8988T (cell line): ENCODE measurements at regions not wholly inside any gene's neighbourhood (a gene's known extent, or its start where the extent isn't known, plus 50 kb on each side); places are given as distances from the start of the nearest gene placed in this dataset.
"Not testable (repeated sequence)": the region's sequence is repeated elsewhere in the genome, so short reads cannot be mapped to it uniquely, and the experiment has no call there.

Experiments used
- DNase-seq: peaks from one replicate; pipeline ENCODE4 v3.0.0; 2011

DNA sequence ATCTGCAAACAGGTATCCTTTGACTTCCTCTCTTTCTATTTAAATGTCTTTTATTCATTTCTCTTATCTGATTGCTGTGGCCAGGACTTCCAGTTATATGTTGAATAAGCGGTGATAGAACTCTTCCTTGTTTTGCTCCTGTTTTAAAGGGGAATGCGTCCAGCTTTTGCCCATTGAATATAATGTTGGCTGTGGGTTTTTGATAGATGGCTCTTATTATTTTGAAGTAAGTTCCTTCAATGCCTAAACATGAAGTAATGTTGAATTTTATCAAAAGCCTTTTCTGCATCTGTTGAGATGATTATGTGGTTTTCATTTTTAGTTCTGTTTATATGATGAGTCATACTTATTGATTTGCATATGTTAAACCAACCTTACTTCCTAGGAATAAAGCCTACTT lies 300.5 kb upstream of the CTNND2 start:
- no peak for DNase-seq

GRCh38 chr5:12193536-12193935 lies 289.3 kb upstream of the CTNND2 start:
- no peak for DNase-seq

- DNase-seq, result no peak
Measured at GRCh38 chr5:12183003-12183402, 278.8 kb upstream of the CTNND2 start.

GRCh38 chr5:12177851-12178250 lies 273.6 kb upstream of the CTNND2 start:
- DNase-seq, result no peak

GRCh38 chr5:12177225-12177624 lies 273.0 kb upstream of the CTNND2 start:
- no peak for DNase-seq

- no peak for DNase-seq
Measured at GRCh38 chr5:12175914-12176585, 271.8 kb upstream of the CTNND2 start.

DNA sequence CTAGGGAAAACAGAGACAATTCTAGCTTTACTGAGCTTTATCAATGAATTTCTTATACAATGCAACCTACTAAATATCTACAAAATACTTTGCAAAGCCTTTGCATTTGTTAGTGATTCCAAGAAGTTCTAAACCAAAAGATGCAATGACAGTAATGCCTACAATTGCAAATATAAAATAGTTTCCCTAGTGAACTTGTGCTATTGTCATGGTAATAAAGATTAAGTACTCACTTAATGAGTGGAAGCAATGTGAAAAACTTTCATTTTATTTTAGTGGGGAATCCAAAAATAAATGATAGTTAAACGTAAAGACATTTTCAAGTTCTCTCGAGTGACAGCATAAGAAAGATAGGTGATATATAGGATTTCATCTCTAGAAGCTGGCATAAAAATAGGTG lies 270.5 kb upstream of the CTNND2 start:
- DNase-seq, result no peak

DNA sequence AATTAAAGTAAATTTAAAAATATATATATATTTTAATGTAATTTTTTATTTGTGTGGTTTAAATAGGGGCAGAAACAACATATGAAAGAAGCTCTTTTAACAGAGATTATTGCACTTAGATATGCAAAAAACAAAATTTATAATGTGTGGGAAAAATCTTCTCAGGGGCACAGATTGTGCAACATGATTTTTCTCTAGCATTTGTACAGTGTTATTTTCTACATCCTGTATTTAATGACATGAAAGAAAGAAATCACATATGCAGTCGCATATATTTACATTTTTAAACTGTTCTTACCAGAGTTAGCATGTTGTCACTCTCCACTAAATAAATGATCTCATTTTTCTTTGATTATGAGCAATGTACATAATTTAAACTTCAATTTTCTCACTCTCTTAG lies 265.3 kb upstream of the CTNND2 start:
- no peak for DNase-seq

DNA sequence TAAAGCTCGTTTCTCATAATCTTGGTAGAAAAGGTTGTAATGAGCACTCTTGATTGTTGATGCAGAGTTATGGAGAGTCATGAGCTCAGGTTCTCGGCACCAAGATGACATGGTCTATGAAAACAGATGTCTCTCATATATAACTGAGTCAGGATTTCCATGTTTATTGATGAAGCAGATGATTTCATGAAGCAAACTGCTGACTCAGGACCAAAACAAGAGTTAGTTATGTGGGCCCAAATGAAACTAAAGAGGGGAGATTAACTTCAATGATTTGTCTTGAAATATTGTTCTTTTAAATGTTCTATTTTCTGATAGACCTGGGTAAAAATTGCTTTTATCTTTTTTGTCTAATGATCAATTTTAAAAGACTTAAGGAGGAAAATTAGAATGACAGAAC lies 258.6 kb upstream of the CTNND2 start:
- no peak for DNase-seq

DNA sequence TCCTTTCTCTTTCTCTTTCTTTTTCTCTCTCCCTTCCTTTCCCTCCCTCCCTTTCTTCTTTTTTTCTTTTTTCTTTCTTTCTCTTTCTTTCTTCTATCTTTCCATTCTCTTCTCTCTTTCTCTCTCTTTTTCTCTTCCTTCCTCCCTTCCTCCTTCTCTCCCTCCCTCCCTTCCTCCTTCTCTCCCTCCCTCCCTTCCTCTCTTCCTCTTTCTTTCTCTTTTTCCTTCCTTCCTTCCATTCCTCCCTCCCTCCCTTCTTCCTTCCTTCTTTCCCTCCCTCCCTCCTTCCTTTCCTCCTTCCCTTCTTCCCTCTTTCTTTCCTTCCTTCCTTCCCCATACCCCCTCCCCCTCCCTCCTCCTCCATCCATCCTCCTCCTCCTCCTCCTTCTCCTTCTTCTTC lies 243.3 kb upstream of the CTNND2 start:
- no peak for DNase-seq

- no peak for DNase-seq
Measured at GRCh38 chr5:12141496-12141895, 237.2 kb upstream of the CTNND2 start.

DNA sequence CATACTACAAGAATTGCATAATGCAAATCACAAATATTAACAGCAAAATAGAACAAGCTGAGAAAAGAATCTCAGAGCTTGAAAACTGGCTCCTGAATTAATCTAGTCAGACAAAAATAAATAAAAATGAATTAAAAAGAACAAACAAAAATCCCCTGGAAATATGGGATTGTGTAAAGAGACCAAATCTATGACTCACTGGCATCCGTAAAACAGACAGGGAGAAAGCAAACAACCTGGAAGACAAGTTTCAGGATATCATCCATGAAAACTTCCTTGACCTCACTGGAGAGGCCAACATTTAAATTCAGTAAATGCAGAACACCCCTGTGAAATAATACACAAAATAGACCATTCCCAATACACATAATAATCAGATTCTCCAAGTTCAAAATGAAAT lies 229.3 kb upstream of the CTNND2 start:
- no peak for DNase-seq

- DNase-seq, result not testable (repeated sequence)
Measured at GRCh38 chr5:12131020-12131419, 226.8 kb upstream of the CTNND2 start.

- DNase-seq, result no peak
Measured at GRCh38 chr5:12125895-12126294, 221.6 kb upstream of the CTNND2 start.

DNA sequence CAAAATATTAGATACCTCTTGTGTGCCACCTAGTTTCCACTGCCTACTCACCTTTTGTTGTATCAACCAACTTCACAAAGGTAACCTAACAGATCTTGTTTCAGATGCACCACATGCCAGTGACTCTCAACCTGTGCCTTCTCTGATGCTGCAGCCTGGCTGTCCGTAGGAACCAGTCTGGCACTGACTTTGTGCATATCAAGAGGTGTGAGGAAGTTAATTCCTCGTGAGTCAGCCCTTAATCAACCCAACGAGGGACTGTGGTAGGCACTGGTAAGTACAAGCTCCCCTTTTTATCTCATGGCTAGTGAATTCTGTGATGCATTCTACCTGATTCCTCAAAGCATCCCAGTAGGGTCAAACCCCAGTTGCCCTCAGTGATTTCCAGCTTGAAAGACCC lies 215.4 kb upstream of the CTNND2 start:
- no peak for DNase-seq

DNA sequence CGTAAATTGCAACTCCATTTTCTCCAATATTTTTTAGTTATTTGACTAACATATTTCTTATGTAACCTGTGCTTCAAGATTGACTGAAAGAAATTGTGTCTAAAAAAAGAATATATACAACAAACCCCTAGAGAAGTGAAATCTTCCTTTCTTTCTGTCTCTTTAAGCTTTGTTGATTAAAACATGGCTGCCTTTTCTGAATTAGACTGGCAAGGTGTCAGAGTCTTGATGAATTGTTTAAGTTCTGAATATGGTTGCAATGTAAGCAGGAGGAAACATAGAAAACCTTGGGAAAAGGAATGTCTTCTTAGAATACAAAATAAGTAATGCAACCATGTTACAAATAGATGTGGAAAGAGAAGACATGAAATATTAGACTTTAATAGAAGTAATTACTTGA lies 209.8 kb upstream of the CTNND2 start:
- DNase-seq, result no peak

DNA sequence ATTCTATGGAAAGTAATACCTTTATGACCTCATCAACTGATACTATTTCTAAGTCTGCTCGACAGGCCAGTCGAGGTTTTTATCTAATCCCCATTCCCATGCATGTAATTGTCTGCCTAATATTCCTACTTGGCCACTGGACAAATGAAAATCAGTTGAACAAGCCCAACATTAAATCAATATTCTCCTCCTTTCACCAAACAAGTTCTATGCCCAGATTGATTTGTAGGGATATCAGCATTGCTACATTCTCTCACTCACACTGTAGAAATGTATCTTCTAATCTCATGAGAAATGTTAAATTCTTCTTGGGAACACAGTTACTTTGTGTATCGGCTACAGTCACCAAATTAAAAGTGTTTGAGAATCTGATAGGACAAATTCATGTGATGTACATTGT lies 208.8 kb upstream of the CTNND2 start:
- DNase-seq, result no peak

GRCh38 chr5:12111261-12111660 lies 207.0 kb upstream of the CTNND2 start:
- no peak for DNase-seq

GRCh38 chr5:12110629-12111028 lies 206.4 kb upstream of the CTNND2 start:
- DNase-seq, result no peak

GRCh38 chr5:12109075-12109688 lies 204.9 kb upstream of the CTNND2 start:
- no peak for DNase-seq

DNA sequence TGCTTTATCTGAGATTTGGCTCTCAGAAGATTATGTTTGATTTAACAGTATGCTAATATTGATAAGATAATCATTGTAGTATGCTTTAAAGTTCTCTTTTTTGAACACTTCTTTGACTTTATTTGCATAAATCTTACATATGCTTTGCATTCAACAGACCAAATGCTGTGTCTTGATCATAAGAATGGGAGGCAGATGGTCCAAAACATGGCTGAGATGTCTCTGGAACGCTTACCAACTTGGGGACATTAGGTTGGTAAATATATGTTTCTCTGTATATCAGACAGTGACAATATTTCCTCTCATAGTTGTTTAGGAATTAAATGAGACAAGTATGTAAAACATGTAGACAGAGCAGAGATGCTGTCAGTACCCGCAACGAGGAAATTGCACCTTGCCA lies 197.9 kb upstream of the CTNND2 start:
- no peak for DNase-seq

- DNase-seq, result no peak
Measured at GRCh38 chr5:12100542-12100941, 196.3 kb upstream of the CTNND2 start.

- no peak for DNase-seq
Measured at GRCh38 chr5:12099296-12099695, 195.1 kb upstream of the CTNND2 start.

GRCh38 chr5:12095808-12096281 lies 191.6 kb upstream of the CTNND2 start:
- DNase-seq, result no peak

DNA sequence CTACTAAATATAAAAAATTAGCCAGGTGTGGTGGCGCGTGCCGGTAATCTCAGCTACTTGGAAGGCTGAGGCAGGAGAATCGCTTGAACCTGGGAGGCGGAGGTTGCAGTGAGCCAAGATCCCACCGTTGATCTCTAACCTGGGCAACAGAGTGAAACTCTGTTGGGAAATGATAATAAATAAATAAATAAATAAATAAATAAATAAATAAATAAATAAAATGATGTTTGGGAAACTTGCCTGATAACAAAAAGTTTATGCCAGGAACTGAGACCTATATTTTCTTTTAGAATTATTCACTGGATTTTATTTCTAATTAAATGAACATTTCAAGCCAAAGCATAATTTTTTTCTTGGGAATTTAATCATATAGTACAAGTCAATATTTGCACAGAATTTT lies 189.3 kb upstream of the CTNND2 start:
- DNase-seq, result no peak
